NCI-H1105 (cell line): ENCODE measurements at regions not wholly inside any gene's neighbourhood (a gene's known extent, or its start where the extent isn't known, plus 50 kb on each side); places are given as distances from the start of the nearest gene placed in this dataset.

ENCODE experiments used
- DNase-seq: peaks from one replicate; lab custom pipeline; 2025; lab: John Stamatoyannopoulos, UW

DNA sequence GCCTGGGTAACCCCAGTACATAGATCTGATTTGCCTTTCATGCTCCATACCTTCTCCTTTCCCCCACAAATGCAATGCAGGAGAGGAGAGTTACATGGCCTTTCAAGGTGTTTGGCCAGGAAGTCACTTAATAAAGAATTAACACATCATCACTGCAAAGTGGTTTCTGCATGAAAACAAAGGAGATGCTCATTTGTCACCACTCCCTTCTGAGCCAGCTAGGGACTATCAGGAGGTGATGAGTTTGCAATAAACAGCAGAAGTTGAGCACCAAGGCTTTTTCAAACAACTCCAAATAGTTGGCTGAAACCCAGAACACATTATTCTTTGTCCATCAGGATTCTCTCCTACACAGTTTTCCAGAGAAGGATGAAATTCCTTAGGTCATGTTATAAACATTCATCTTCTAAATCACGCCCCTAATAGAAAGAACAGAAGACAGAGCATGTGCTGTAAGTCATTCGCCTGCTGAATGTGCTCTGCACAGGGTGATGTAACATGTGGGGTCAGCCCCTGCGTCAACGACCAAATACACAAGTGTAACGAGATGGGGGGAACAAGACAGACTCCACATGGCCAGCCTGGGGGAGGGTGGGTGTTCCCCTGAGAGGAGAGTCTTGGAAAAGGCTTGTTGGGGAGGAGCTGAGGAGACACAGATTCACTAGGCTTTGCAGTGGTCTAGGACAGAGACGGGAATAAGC is 87.3 kb upstream of the RMDN2 start:
- no peak for DNase-seq

DNA sequence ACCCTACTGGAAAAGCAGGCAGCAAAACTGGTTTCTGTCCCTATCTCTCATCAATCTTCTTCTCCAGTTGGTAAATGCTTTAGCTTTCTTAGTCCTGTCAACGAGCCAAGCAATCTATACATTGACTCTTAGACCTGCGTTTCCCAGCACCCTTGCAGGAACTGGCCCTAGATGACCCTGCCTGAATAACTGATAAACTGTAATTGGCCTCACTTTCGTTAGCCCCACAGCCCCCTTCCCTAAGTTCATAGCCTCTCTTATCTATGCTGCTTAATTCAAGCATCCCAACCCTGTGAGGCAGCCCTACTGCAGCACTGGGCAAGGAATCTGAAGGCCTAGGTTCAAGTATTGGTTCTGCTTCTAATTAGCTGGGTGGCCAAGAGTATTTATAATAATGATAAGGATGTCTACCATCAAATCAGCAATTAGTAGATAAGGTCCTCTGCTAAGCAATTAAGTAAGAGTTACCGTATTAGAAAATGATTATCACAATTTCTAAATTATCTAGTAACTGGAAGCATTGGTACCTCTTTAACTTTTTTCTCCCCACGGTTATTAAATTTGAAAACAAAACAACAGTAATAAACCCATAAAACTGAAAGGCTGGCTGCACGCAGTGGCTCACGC is 86.4 kb upstream of the RMDN2 start:
- DNase-seq, result no peak

DNA sequence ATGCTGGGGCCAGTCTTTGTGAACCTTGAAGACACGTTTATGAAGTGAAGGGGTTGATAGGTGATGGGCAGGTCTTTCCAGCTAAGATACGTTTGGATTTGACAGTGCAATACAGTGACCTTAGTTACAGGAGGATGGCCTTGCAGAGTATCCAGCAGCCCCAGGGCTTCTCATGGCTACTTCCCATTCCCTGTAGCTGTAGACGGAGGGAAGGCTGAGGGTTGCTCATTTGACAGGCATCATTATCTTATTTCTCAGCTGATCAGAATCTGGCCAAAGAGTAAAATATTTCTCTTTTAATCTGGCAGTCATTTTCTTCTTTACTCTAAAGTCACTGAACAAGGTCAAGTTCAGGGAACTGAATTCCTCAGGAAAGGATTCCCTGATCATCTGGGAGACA is 85.1 kb upstream of the RMDN2 start:
- no peak for DNase-seq

DNA sequence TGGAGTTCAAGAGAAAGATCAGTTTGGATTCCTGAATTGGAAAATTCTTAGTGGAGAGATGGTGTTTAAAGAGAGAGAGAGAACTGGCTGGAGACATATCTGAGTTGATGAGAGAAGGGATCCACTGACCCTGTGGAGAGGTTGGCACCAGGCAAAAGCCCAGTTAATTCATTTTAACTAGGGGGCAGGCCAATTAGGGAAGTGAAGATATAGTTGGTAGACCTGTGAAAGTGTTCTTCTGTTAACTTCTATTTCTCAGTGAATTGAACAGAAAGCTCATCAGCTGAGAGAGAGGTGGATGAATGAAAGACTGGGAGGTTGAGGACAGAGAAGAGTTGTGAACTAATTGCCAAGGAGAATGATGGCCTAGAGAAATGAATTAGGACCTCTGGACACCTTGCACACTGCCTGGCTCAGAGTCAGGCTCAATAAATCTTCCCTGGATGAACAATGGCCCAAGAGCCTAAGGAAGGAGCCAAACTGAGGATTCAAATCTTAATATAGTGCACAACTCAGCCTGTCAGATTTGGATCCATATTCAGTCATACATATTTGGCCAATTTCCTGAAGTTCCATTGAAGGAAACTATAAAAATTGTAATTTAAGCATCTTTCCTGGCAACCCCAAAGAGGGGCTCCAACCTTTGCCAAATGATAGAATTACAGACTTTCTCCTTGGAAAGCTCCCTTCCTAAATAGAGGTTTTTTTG is 82.2 kb upstream of the RMDN2 start:
- DNase-seq, result no peak

DNA sequence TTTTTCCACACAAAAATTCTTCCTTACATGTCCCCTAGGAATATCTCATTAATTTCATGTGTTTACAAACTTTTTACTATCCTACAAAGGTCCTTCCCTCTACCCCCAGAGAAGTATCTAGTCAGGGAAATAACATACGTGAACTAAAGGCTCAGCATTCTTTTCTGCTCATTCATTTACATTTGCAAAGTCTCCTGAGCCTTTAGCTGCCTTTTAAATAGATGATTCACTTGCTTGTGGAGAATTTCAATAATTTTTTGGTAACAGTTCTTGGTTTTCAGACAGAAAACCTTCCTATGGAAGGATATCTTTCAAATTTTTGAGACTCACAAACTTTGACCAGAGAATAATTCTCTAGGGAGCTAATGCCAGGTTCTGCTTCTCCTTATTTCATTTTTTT is 81.5 kb upstream of the RMDN2 start:
- DNase-seq, result no peak

DNA sequence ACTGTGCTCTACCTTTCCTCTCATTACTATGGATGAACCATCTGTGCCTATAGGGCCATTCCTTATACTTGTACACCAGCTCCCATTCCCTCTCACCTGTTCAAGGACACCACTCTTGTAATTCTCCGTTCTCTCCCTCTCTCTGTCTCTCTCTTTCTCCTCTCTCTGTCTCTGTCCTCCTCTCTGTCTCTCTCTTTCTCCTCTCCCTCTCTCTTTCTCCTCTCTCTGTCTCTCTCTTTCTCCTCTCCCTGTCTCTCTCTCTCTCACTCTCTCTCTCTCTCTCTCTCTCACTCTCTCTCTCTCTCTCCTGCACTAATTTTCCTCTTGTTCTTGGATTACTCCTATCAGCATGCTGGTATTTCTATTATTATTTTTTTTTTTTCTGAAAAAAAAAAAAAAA is 78.9 kb upstream of the RMDN2 start:
- DNase-seq, result no peak

DNA sequence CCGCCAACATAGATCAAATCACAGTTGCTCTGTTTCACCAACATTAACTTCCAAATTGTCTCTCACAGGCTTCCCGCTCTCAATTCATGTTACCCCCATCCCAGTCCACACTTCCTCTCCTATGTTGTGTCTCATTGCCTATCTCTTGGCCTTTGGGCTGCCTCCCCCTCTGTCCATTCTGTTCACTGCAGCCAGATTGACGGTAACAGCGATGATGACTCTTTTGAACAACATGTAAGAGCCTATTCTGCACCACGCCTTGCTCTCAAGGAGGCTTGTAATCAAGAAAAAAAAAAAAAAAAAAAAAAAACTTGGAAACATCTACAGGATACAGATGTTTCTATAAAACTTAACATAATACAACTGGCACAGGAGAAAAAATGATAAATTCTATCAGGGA is 77.3 kb upstream of the RMDN2 start:
- no peak for DNase-seq

DNA sequence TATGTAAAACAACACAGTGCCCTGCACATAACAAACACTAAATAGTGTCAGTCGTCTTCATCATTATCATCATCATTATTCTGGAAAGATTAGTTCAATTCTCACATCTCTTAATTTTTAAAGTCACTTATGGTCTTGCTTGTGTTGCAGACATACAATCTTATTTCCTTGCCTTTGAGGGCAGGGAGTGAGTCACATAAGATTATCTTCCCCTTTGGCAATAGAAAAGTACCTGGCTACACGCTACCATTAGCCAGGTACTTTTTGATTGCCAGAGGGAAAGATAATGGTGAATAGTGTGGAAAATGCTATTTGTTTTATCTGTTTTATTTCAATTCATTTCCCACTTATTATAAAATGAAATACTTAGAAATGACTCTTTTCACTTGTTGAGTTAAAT is 76.6 kb upstream of the RMDN2 start:
- DNase-seq, result no peak

DNA sequence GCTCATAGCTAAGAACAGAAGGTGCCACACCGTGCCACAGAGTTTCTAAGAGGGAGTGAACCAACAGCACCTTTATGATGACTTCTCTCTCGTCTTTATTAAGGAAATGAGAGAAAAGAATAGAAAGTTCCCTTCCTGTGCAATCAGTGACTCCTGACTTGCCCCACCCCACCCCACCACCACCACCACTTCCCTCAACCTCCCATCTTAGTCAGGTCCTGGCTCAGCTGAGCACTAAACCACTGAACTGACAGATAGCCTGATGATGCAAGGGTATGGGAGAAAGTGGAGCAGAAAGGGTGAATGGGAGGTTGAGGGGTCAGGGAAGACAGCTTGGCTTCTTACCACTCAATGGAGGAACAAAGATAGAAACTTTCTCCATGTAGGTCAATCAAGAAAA is 75.2 kb upstream of the RMDN2 start:
- no peak for DNase-seq

DNA sequence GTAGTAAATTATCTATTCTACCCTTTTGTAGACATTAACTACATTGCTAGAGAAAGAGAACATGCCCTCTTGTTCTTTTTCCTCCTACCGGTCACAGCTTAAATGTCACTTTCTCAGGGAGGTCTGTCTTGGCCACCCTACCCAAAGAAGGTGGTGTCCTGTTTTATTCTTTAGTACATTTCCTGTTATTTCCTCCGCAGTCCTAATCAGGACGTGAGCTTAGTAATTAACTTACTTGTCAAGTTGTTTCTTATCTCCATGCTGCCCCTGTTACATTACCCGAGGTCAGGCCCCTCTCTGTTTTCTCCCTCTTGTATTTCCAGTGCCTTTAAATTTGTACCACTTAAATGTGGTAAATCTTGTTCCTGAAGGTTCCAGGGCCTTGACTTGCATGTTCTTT is 73.7 kb upstream of the RMDN2 start:
- DNase-seq, result no peak

DNA sequence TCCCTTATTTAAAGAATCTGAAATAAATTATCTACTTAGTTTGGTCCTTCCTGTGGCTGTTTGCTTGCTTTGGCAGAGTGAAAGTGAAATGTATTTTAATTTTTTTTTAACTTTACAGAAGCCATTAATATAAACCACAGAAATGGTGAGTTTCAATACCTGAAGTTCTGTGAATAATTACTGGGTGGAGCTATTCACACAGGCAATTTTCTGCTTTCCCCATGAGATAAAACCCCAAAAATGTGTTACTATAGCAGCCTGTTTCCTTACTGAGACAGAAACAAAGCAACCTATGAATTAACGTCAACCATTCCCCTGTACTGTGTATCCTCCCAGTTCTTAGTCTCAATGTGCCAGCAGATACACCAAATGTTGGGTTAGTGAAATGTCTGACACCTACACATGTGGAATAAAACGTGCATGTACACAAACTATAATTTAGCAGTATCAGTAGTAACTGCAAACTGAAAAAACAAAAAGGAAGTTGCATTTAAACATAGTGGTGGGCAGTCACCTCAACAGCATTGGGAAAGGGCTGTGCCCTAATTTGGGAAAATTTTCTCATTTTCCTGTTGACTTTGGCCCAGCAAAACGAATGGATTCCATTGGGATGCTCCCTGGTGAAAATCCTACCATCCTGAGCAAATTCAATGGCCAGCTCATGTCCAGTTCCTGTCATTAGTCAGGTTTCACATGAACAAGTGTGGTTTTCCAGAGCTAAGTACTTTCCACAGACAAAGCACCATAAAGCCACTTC is 73.1 kb upstream of the RMDN2 start:
- DNase-seq, result no peak

DNA sequence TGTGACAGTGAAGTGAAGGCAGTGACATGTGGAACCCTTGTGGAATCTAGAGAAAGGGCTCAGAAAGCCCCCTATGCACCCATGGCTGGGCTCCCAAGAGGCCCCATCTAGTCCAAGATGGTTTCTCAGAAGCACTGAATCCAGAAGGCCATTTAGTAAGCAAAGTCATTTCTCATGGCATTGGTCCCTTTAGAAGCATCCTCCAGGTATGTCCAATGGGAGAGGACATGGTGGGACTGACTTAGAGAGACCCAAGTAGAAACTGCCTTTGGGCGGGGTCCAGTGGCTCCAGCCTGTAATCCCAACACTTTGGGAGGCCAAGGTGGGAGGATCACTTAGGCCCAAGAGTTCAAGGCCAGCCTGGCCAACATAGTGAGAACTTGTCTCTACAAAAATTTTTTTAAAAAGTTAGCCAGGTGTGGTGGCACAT is 72.5 kb upstream of the RMDN2 start:
- DNase-seq, result no peak

DNA sequence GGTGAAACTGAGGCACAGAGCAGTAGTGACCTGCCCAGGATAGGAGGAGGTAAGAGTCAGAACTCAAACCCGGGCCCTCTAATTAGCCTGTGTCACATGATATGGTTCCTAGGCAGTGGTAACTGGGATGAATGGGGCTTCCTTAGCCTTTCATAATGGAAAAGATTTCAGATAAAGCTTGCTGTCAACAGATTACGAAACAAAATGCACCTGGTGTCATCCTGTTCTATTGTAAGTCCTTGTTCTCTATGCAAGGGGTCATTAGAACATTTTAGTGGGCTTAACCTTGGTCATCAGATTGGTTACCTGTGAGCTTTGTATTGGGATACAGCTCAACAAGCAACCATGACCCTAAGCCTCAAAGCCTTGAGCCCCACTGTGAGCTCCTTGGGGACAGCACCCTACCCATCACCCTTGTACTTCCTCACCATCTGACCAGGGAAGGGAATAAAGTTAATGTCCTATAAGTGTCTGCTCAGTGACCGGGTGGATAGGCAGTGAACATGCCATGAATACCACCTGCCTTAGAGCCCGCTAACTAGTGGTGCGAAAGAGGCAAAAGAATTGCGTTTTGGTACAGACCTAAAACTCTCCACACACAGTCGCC is 70.3 kb upstream of the RMDN2 start:
- DNase-seq, result no peak

DNA sequence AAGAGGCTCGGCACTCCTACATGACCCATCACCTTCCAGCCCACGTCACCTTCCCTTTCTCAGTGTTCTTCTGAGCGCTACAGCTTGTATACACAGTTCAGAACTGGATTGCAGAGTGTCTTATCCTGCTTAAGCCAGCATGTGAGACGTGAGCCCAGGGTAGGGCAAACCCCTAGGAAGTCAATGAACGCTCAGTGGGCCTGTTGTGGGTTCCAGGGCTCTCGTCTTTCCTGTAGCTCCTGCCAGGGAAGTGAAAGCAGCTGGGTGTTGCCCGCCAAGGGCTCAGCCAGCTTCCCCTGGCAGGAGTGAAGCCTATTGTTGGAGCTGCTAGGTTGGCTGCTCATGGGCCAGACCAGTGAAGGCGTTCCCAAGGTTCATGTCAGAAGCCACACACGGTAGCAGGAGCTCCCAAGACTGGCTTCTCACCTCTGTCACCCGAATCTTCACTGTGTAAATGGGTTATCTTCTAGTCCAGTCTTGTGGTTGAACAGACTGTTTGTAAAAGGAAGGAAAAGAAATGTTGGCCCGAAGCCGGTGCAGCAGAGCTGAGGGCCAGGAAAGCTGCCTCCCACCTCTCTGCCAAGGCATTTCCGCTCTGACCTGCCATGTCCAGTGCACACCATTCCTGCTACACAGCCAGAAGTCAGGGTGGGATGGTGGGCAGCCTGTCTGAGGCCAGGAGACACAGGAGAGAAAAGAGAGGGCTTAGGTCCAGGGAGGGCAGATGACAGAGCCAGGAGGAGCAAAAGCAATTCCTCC is 69.6 kb upstream of the RMDN2 start:
- DNase-seq, result no peak

DNA sequence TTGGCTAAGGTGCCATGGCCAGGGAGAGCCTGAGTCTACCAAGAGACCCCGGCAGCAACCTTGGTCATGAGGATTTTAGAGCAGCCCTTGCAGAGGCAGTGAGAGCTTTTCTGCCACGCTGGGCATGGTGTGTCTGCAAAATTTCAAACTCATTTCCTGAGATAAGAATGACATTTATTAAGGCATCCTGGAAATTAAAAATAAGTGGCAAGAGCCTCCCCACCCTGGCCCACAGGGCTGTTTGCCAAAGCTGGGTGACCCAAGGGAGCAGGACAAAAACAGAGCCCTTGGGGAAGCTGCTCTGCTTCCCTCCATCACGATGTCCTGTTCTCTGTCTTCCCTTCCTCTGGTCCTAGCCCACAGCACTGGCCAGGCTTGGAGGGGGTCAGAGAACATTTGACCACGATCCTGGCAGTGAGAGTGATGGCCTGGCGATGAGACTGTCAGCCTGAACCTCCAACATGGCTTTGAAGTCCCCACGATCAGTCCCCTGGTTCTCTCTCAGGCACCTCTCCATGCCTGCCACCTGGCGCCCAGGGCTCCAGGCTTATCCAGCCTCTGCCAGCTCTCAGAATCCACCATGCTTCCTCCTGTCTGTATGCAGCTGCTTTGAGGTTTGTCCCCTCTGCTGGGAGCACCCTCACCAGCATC is 68.9 kb upstream of the RMDN2 start:
- no peak for DNase-seq

DNA sequence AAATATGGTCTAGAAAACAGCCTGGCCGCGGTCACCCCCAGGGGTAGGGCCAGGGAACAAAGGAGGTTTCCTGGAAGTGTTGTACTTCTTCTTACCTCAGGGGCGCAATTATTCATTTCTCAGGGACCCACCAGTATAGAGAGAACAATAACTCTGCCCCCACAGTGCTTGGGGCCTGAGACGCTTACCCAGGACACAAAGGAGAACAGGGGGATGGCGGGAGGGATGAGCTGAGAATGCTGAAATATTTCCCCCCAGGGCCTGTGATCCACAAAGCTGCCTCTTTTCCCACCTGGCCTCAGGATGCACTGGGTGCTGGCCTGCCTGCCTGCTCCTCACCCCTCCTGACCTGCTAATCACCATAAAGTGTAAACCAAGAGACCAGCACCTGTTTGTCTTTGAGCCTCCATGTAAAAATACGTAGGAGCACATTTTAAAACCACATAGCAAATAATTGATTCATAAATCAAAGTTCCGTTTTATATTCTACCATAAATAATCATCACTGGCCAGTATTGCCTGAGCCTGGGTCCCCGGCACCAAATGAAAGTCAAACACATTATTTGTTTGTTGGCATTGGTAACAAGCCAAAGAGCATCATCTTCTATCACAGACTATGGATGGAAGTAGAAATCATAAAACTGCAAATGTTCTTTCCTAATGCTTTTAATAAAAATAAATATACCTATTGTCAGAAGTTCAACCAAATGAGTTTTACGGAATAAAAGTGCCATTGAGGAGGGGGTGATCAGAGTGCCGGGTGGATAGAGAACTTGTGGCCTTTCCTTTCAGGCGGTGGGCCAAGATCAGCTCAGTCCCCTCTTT is 67.3 kb upstream of the RMDN2 start:
- DNase-seq, result no peak

DNA sequence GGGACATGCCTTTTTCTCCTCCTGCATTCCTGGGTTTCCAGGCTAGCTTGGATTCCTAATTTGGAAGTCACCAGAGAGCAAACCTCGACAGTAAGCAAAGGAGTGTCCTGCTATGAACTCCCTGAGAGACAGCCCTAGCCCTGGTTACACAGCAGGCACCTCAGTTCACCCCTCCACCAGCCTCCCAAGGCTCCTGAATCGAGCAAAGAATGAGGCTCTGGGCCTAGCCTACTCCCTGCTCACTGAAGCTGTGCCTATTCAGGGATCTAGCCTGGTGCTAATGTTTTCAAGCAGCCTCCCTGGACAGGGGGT is 66.7 kb upstream of the RMDN2 start:
- DNase-seq, result no peak

DNA sequence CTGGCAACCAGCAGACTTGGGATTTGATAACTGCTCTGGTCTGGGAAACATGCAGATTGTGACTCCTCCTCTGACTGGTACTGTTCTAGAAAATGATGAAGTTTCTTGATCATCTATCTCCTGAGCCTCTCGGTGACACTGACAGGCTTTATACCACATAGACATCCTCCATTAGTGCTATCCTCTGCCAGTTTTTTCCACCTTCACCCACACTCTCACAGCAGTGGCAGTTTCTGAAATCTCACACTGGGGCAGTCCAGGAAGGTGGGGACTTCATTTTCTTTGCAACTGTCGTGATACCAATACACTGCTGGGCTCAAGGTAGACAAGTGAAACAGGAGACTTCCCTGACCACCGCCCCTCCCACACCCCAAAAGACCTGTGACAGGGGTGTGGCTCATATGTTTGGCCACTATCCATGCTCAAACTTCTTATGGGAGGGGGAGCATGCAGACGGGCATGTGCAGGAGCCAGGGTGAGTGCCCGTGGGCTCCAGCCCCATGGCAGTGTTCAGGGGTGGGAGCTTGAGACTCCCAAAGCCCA is 66.3 kb upstream of the RMDN2 start:
- no peak for DNase-seq

DNA sequence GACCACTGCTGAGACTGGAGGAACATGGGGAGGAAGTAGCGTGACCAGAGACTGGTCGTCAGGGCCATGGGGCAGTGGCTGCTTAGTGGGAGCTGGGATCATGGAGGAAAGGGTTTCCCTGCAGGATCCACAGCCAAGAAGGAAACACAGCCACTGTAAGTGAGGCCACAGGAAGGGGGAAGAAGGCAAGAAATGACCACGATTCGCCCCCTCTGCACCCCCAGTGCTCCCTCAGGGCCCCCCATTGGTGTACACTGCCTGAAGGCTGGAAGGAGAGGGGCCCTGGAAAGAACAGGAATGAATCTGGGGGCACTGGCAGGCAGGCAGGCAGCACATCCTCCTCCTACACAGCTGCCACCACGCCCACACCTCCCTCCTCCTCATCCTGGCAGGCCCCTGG is 62.5 kb upstream of the RMDN2 start:
- no peak for DNase-seq

DNA sequence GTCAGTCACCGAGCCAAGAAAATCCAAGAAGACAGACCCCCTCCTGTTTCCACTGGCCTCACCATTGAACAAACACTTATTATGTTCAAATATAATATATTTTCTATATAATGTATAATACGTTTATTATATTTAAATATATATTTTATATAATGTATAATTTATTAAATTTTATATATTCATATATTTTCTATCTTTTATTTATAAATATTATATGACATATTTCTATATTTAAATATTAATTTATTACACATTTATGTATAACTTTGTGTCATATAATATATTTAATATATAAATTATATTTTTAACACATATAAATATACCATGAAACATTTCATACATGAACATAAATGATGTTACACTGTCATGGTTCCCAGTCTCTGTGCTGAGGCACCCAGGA is 60.9 kb upstream of the RMDN2 start:
- no peak for DNase-seq
